Transverse colon (tissue), 4 donors: ENCODE measurements at regions not wholly inside any gene's neighbourhood (a gene's known extent, or its start where the extent isn't known, plus 50 kb on each side); places are given as distances from the start of the nearest gene placed in this dataset.

ENCODE experiments used
- CTCF ChIP-seq, 5 experiments: fragments of 200-600 bp in 3 of 5; fragments of 450-650 bp in 2 of 5; sonication (generic) in 3 of 5; IDR thresholded peaks; 1 replicate in 2 of 5; 2 replicates in 3 of 5; pipeline ENCODE4 v1.5.1; 2016 to 2017; ENCODE audit warnings: antibody characterized with exemption in 5 of 5, inconsistent platforms in 3 of 5, mild to moderate bottlenecking in 2 of 5, moderate library complexity in 1 of 5
- POLR2AphosphoS5 ChIP-seq, 3 donors: sonication (generic); formaldehyde crosslinking; IDR thresholded peaks; one replicate each; pipeline ENCODE4 v1.6.1; 2016; ENCODE audit warnings: antibody characterized with exemption in 3 of 3

DNA sequence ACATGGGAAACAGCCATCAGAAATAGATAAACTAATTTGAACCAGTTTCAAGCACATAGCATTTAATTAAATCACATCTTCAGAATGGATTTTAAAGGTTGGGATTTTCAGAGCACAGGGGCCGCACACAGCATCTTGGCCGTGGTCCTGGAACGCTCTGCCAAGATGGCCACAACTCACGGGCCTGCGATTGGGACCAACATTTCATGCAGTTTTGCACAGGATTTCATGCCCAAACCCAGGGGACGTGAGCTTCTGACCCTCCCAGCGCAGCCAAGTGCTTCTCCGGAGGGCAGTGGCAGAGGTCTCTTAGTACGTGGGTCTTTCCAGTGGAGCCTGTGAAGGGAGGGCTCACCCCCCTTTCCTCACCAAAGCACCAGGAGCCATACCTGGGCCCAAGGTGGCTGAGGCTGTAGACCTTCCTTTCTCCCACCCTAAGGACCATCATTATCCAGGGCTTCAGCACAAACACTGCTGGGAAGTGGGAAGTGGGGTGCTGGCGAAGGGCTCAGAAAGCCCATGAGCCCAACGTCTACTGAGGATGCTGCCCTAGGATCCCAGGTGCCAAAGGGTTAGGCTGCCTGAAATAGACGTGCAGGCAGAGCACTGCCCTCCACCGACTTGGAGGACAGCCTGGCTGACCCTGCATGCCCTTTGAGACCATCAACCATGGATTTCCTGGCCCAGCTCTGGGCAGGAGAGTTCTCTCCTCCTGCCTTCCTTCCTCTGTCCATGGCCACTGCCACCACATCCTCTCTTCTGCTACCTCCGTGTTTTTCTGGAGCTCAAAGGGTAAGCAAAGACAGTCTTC lies 611.2 kb upstream of the MGMT start:
- no peak for TF ChIP-seq CTCF (IDR thresholded peaks at IDR 0.05)
- TF ChIP-seq POLR2AphosphoS5 (IDR thresholded peaks at IDR 0.05), result no peak
